ENCODE measurements at regions not wholly inside any gene's neighbourhood (a gene's known extent, or its start where the extent isn't known, plus 50 kb on each side); places are given as distances from the start of the nearest gene placed in this dataset.

GRCh38 chr1:71190843-71191242, 110.0 kb upstream of the ZRANB2 start (continued):
- TF ChIP-seq, protein P1, sequence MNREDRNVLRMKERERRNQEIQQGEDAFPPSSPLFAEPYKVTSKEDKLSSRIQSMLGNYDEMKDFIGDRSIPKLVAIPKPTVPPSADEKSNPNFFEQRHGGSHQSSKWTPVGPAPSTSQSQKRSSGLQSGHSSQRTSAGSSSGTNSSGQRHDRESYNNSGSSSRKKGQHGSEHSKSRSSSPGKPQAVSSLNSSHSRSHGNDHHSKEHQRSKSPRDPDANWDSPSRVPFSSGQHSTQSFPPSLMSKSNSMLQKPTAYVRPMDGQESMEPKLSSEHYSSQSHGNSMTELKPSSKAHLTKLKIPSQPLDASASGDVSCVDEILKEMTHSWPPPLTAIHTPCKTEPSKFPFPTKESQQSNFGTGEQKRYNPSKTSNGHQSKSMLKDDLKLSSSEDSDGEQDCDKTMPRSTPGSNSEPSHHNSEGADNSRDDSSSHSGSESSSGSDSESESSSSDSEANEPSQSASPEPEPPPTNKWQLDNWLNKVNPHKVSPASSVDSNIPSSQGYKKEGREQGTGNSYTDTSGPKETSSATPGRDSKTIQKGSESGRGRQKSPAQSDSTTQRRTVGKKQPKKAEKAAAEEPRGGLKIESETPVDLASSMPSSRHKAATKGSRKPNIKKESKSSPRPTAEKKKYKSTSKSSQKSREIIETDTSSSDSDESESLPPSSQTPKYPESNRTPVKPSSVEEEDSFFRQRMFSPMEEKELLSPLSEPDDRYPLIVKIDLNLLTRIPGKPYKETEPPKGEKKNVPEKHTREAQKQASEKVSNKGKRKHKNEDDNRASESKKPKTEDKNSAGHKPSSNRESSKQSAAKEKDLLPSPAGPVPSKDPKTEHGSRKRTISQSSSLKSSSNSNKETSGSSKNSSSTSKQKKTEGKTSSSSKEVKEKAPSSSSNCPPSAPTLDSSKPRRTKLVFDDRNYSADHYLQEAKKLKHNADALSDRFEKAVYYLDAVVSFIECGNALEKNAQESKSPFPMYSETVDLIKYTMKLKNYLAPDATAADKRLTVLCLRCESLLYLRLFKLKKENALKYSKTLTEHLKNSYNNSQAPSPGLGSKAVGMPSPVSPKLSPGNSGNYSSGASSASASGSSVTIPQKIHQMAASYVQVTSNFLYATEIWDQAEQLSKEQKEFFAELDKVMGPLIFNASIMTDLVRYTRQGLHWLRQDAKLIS (CRISPR knock-in tag; IDR thresholded peaks at IDR 0.05): no peak
- TF ChIP-seq CXXC5 (CRISPR knock-in tag; IDR thresholded peaks at IDR 0.05): no peak
- no peak for TF ChIP-seq ZNF780A (CRISPR knock-in tag; IDR thresholded peaks at IDR 0.05)
- TF ChIP-seq, protein P2, sequence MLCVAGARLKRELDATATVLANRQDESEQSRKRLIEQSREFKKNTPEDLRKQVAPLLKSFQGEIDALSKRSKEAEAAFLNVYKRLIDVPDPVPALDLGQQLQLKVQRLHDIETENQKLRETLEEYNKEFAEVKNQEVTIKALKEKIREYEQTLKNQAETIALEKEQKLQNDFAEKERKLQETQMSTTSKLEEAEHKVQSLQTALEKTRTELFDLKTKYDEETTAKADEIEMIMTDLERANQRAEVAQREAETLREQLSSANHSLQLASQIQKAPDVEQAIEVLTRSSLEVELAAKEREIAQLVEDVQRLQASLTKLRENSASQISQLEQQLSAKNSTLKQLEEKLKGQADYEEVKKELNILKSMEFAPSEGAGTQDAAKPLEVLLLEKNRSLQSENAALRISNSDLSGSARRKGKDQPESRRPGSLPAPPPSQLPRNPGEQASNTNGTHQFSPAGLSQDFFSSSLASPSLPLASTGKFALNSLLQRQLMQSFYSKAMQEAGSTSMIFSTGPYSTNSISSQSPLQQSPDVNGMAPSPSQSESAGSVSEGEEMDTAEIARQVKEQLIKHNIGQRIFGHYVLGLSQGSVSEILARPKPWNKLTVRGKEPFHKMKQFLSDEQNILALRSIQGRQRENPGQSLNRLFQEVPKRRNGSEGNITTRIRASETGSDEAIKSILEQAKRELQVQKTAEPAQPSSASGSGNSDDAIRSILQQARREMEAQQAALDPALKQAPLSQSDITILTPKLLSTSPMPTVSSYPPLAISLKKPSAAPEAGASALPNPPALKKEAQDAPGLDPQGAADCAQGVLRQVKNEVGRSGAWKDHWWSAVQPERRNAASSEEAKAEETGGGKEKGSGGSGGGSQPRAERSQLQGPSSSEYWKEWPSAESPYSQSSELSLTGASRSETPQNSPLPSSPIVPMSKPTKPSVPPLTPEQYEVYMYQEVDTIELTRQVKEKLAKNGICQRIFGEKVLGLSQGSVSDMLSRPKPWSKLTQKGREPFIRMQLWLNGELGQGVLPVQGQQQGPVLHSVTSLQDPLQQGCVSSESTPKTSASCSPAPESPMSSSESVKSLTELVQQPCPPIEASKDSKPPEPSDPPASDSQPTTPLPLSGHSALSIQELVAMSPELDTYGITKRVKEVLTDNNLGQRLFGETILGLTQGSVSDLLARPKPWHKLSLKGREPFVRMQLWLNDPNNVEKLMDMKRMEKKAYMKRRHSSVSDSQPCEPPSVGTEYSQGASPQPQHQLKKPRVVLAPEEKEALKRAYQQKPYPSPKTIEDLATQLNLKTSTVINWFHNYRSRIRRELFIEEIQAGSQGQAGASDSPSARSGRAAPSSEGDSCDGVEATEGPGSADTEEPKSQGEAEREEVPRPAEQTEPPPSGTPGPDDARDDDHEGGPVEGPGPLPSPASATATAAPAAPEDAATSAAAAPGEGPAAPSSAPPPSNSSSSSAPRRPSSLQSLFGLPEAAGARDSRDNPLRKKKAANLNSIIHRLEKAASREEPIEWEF (CRISPR knock-in tag; IDR thresholded peaks at IDR 0.05): no peak
- TF ChIP-seq NFXL1 (CRISPR knock-in tag; IDR thresholded peaks at IDR 0.05): no peak
- TF ChIP-seq PCBP1 (IDR thresholded peaks at IDR 0.05; ENCODE audit: low read depth, low read length, poor library complexity, severe bottlenecking): no peak
- no peak for TF ChIP-seq HDAC8 (tag; IDR thresholded peaks at IDR 0.05)
- TF ChIP-seq ZFP36 (IDR thresholded peaks at IDR 0.05; ENCODE audit: low read depth, low read length, partially characterized antibody): no peak
- no peak for TF ChIP-seq ZNF146 (CRISPR knock-in tag; IDR thresholded peaks at IDR 0.05; ENCODE audit: unreplicated experiment)
- no peak for TF ChIP-seq MAFK (IDR thresholded peaks at IDR 0.05; ENCODE audit: low read length)
- TF ChIP-seq CHD1 (IDR thresholded peaks at IDR 0.05; ENCODE audit: low read length): no peak
- no peak for TF ChIP-seq NFYB (IDR thresholded peaks at IDR 0.05; ENCODE audit: extremely low read depth, insufficient read length)
- no peak for TF ChIP-seq CBFA2T3 (IDR thresholded peaks at IDR 0.05)
